HEK293 (cell line): ENCODE measurements at regions not wholly inside any gene's neighbourhood (a gene's known extent, or its start where the extent isn't known, plus 50 kb on each side); places are given as distances from the start of the nearest gene placed in this dataset.

Experiments
- CTCF ChIA-PET: fragments of 350-600 bp; formaldehyde crosslinking; extraction: SDS; loops from one replicate; lab custom pipeline; 2021; ENCODE audit warnings: antibody characterized with exemption; lab: Yijun Ruan, JAX
- POLR2A ChIA-PET: fragments of 300-600 bp; formaldehyde crosslinking; extraction: SDS; loops from one replicate; lab custom pipeline; 2020; ENCODE audit warnings: antibody characterized with exemption, inconsistent platforms; lab: Yijun Ruan, JAX
- H3K27ac ChIP-seq: fragments of 200-500 bp; sonication (Bioruptor generic); 2 replicates; pipeline ENCODE4 v1.5.1; 2014; ENCODE audit warnings: low read depth, low read length, control low read depth, inconsistent platforms; ENCODE audit errors: extremely low read depth
- H3K36me3 ChIP-seq, 2 experiments: fragments of 200-500 bp in 1 of 2; sonication (Bioruptor generic) in 1 of 2; 1 replicate in 1 of 2; 2 replicates in 1 of 2; pipeline ENCODE4 v1.5.1; 2014 to 2017; ENCODE audit warnings: inconsistent platforms in 2 of 2, low read length in 2 of 2; ENCODE audit not compliant: control insufficient read depth in 2 of 2, insufficient read depth in 1 of 2
- H3K4me1 ChIP-seq: fragments of 200-500 bp; sonication (Bioruptor generic); 2 replicates; pipeline ENCODE4 v1.5.1; 2014; ENCODE audit warnings: mild to moderate bottlenecking, low read length, inconsistent platforms; ENCODE audit not compliant: control insufficient read depth, insufficient read depth
- H3K4me3 ChIP-seq: 2 replicates; pipeline ENCODE4 v1.5.1; 2011; ENCODE audit warnings: low read depth, mild to moderate bottlenecking, control low read depth, low read length, moderate library complexity
- H3K9me3 ChIP-seq: fragments of 200-500 bp; sonication (Bioruptor generic); 2 replicates; pipeline ENCODE4 v1.5.1; 2014; ENCODE audit warnings: low read depth, low read length, inconsistent platforms; ENCODE audit not compliant: control insufficient read depth, insufficient read depth
- KLF10 ChIP-seq: fragments of 450-650 bp; IDR thresholded peaks from 2 replicates; pipeline ENCODE4 v1.5.1; 2018; ENCODE audit warnings: missing biosample characterization, mild to moderate bottlenecking, missing genetic modification characterization
- KLF9 ChIP-seq: fragments of 450-650 bp; formaldehyde crosslinking; IDR thresholded peaks from 2 replicates; pipeline ENCODE4 v1.5.1; 2016; ENCODE audit warnings: missing biosample characterization, missing genetic modification characterization, low read depth
- OVOL3 ChIP-seq: fragments of 450-650 bp; formaldehyde crosslinking; IDR thresholded peaks from 2 replicates; pipeline ENCODE4 v1.5.1; 2016; ENCODE audit warnings: missing biosample characterization, missing genetic modification characterization
- PRDM2 ChIP-seq: fragments of 450-650 bp; formaldehyde crosslinking; IDR thresholded peaks from 2 replicates; pipeline ENCODE4 v1.5.1; 2016; ENCODE audit warnings: missing biosample characterization, missing genetic modification characterization, borderline replicate concordance
- ZBTB17 ChIP-seq: fragments of 450-650 bp; formaldehyde crosslinking; IDR thresholded peaks from 2 replicates; pipeline ENCODE4 v1.5.1; 2016; ENCODE audit warnings: missing biosample characterization, missing genetic modification characterization
- ZBTB20 ChIP-seq: fragments of 450-650 bp; formaldehyde crosslinking; IDR thresholded peaks from 2 replicates; pipeline ENCODE4 v1.5.1; 2016; ENCODE audit warnings: missing biosample characterization, missing genetic modification characterization
- ZBTB8A ChIP-seq: fragments of 450-650 bp; formaldehyde crosslinking; IDR thresholded peaks from 2 replicates; pipeline ENCODE4 v1.5.1; 2016; ENCODE audit warnings: missing biosample characterization, missing genetic modification characterization
- ZNF138 ChIP-seq: fragments of 450-650 bp; formaldehyde crosslinking; IDR thresholded peaks from 2 replicates; pipeline ENCODE4 v1.5.1; 2016; ENCODE audit warnings: missing biosample characterization, missing genetic modification characterization, borderline replicate concordance
- ZNF184 ChIP-seq: fragments of 450-650 bp; IDR thresholded peaks from 2 replicates; pipeline ENCODE4 v1.5.1; 2018; ENCODE audit warnings: missing biosample characterization, mild to moderate bottlenecking, missing genetic modification characterization
- ZNF311 ChIP-seq: fragments of 450-650 bp; formaldehyde crosslinking; IDR thresholded peaks from 2 replicates; pipeline ENCODE4 v1.5.1; 2017; ENCODE audit warnings: missing biosample characterization, missing genetic modification characterization, borderline replicate concordance
- ZNF600 ChIP-seq: fragments of 450-650 bp; formaldehyde crosslinking; IDR thresholded peaks from 2 replicates; pipeline ENCODE4 v1.5.1; 2016; ENCODE audit warnings: missing biosample characterization, missing genetic modification characterization
- ZNF639 ChIP-seq: fragments of 450-650 bp; formaldehyde crosslinking; IDR thresholded peaks from 2 replicates; pipeline ENCODE4 v1.5.1; 2016; ENCODE audit warnings: missing biosample characterization, missing genetic modification characterization
- TF ChIP-seq, protein P1 (sequence below): fragments of 450-650 bp; formaldehyde crosslinking; IDR thresholded peaks from 2 replicates; pipeline ENCODE4 v1.5.1; 2017; ENCODE audit warnings: missing biosample characterization, missing genetic modification characterization
- TF ChIP-seq, protein P2 (sequence below): fragments of 450-650 bp; formaldehyde crosslinking; IDR thresholded peaks from 2 replicates; pipeline ENCODE4 v1.5.1; 2016; ENCODE audit warnings: missing biosample characterization, missing genetic modification characterization
- TF ChIP-seq, protein P3 (sequence below): fragments of 450-650 bp; formaldehyde crosslinking; IDR thresholded peaks from 2 replicates; pipeline ENCODE4 v1.5.1; 2016; ENCODE audit warnings: missing biosample characterization, missing genetic modification characterization

GRCh38 chr7:33776788-33777187 is 128.6 kb upstream of the BMPER start (continued):
- TF ChIP-seq, protein P1, sequence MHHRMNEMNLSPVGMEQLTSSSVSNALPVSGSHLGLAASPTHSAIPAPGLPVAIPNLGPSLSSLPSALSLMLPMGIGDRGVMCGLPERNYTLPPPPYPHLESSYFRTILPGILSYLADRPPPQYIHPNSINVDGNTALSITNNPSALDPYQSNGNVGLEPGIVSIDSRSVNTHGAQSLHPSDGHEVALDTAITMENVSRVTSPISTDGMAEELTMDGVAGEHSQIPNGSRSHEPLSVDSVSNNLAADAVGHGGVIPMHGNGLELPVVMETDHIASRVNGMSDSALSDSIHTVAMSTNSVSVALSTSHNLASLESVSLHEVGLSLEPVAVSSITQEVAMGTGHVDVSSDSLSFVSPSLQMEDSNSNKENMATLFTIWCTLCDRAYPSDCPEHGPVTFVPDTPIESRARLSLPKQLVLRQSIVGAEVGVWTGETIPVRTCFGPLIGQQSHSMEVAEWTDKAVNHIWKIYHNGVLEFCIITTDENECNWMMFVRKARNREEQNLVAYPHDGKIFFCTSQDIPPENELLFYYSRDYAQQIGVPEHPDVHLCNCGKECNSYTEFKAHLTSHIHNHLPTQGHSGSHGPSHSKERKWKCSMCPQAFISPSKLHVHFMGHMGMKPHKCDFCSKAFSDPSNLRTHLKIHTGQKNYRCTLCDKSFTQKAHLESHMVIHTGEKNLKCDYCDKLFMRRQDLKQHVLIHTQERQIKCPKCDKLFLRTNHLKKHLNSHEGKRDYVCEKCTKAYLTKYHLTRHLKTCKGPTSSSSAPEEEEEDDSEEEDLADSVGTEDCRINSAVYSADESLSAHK (tag by site-specific recombination): no peak
- no peak for TF ChIP-seq KLF10 (tag by site-specific recombination)

DNA sequence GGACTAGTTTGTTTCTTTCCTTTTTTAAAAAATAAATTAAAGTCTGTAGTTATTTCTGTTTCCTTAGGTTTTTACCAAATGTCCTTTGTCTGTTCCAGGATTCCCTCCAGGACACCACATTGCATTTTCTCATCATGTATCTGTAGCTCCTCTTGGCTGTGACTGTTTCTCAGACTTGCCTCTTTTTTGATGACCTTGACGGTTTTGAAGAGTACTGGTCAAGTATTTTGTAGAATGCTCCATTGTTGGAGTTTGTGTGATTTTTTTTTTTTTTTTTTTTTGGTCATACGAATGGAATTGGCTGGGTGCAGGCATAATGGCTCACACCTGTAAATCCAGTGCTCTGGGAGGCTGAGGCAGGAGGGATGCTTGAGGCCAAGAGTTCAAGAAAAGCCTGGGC is 127.1 kb upstream of the BMPER start:
- CTCF ChIA-PET: interaction anchor here (1.5 to 2.5 kb wide), 2 partner anchors 29 to 117 kb away, joined by 6 to 7 read pairs; no protein-coding TSS in a partner anchor
- TF ChIP-seq ZBTB8A (tag by site-specific recombination): no peak
- no peak for TF ChIP-seq ZBTB20
- TF ChIP-seq ZNF311 (tag by site-specific recombination): no peak
- no peak for TF ChIP-seq ZNF600 (tag by site-specific recombination)
- no peak for TF ChIP-seq KLF9 (tag by site-specific recombination)
- no peak for TF ChIP-seq KLF10 (tag by site-specific recombination)
- no peak for TF ChIP-seq ZNF184
- TF ChIP-seq, protein P2, sequence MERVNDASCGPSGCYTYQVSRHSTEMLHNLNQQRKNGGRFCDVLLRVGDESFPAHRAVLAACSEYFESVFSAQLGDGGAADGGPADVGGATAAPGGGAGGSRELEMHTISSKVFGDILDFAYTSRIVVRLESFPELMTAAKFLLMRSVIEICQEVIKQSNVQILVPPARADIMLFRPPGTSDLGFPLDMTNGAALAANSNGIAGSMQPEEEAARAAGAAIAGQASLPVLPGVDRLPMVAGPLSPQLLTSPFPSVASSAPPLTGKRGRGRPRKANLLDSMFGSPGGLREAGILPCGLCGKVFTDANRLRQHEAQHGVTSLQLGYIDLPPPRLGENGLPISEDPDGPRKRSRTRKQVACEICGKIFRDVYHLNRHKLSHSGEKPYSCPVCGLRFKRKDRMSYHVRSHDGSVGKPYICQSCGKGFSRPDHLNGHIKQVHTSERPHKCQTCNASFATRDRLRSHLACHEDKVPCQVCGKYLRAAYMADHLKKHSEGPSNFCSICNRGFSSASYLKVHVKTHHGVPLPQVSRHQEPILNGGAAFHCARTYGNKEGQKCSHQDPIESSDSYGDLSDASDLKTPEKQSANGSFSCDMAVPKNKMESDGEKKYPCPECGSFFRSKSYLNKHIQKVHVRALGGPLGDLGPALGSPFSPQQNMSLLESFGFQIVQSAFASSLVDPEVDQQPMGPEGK (tag by site-specific recombination): no peak
- TF ChIP-seq ZNF639 (tag by site-specific recombination): no peak
- TF ChIP-seq, protein P3, sequence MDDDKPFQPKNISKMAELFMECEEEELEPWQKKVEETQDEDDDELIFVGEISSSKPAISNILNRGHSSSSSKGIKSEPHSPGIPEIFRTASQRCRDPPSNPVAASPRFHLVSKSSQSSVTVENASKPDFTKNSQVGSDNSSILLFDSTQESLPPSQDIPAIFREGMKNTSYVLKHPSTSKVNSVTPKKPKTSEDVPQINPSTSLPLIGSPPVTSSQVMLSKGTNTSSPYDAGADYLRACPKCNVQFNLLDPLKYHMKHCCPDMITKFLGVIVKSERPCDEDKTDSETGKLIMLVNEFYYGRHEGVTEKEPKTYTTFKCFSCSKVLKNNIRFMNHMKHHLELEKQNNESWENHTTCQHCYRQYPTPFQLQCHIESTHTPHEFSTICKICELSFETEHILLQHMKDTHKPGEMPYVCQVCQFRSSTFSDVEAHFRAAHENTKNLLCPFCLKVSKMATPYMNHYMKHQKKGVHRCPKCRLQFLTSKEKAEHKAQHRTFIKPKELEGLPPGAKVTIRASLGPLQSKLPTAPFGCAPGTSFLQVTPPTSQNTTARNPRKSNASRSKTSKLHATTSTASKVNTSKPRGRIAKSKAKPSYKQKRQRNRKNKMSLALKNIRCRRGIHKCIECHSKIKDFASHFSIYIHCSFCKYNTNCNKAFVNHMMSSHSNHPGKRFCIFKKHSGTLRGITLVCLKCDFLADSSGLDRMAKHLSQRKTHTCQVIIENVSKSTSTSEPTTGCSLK: no peak
- no peak for TF ChIP-seq OVOL3 (tag by site-specific recombination)
- TF ChIP-seq, all 188 proteins: peak for 0

DNA sequence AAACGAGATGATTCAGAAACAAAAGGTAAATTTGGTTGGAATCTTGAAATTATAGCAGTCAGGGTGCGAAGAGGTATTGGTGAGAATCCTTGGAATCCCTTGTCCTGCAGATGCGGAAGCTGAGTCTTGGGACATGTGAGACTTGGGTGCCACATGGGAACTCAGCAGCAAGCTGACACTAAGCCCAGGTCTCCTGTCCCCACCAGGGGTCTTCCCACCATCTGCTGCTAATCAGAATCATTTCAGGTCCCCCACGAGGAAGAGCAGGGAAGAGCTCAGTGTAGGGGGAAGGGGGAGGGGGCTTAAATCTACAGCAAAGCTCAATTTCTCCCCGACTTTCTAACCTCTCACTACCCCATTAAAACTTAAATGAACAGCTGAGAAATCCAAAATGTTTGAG is 126.1 kb upstream of the BMPER start:
- TF ChIP-seq ZBTB17 (tag by site-specific recombination) (no peak), ZBTB20 (no peak), PRDM2 (tag by site-specific recombination) (no peak), ZNF138 (tag by site-specific recombination) (no peak)
- no peak overlapping the region for H3K4me3 ChIP-seq
- H3K36me3 ChIP-seq: no peaks in the 10 kb centered on the region
- ChIA-PET CTCF (interaction anchor here (0.7 to 1.5 kb wide), 4 partner anchors 21 to 445 kb away, joined by 3 to 6 read pairs (median 4); no protein-coding TSS in a partner anchor), POLR2A (no interaction called here)
- no peak overlapping the region for H3K27ac ChIP-seq
- no peaks in the 10 kb centered on the region for H3K9me3 ChIP-seq
- H3K4me1 ChIP-seq: peaks cover 11% of the 10 kb centered on the region

More for the DNA sequence above, 127.1 kb upstream of the BMPER start:
- no peaks in the 10 kb centered on the region for H3K9me3 ChIP-seq
- H3K27ac ChIP-seq: no peak overlapping the region
- POLR2A ChIA-PET: no interaction called here
- peaks cover 11% of the 10 kb centered on the region for H3K4me1 ChIP-seq
- no peaks in the 10 kb centered on the region for H3K36me3 ChIP-seq
- H3K4me3 ChIP-seq: no peak overlapping the region
